Nucleus accumbens (tissue), 56 donors: ENCODE measurements at regions not wholly inside any gene's neighbourhood (a gene's known extent, or its start where the extent isn't known, plus 50 kb on each side); places are given as distances from the start of the nearest gene placed in this dataset.

ENCODE experiments used
- DNase-seq, 56 donors: peaks; one replicate each; lab custom pipeline; 2025; lab: John Stamatoyannopoulos, UW

DNA sequence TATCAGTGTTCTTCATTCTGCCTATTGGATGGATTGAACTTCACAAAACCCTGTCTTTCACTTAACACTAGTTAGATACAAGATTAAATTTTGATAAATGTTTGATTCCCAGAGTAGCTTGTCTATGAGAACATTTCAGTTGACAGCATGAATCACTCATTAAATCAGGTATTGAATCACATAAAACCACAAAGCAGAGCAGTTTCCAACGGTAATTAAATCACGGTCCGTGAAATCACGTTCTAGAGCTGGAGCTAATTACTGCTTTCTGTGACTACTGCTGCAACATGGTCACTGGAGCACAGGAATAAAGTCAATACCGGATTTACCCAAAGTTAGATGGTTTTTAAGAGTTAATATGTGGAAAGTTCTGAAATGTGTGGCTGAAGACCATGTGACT lies 257.8 kb upstream of the PCDH15 start:
- no peak for DNase-seq

DNA sequence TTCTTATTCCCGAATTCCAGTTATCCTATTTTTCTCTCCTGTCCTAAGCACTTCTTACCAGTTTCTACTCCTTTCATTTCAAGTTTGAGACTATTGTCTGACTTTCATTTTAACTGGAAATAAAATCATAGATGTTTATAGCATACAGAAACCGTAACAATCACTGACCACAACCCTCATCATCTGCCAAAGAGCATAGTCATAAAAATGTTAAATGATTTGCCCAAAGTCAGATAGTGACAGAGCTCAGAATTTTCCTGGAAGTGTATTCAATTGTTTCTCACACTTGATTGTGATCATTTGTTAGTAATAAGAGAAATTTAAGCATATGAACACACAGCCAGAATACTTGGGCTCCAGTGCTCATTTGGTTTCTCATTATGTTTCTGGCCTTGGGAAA lies 250.5 kb upstream of the PCDH15 start:
- no peak for DNase-seq

DNA sequence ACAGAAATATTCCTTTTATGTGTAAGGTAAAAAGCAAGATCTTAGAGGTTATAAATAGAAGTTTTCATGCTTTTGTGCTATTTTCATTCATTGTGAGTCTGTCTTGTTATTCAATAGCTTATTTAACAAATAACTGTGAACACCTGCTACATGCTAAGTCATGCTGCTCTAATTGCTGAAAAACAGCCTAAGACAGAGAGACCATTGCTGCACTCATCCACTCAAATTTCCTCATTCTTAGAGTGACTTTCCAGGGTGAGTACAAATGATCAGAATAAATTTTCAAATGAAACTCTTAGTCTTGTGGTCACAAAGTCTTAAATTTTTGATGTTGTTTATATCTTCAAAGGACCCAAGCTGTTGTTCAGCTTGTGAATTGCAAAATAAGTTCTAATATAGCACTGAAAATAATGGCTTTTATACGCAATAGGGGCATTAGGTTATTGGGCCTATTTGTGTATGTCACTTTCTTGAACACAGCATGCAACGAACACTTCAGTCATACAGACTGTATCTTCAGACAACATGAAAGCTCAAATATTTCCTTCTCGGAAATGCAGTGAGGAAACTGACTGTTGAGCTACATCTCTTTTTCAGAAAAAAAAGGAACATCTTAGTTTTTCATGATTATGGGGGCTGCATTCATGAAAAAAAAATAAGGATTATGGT lies 247.9 kb upstream of the PCDH15 start:
- DNase-seq: no peak

DNA sequence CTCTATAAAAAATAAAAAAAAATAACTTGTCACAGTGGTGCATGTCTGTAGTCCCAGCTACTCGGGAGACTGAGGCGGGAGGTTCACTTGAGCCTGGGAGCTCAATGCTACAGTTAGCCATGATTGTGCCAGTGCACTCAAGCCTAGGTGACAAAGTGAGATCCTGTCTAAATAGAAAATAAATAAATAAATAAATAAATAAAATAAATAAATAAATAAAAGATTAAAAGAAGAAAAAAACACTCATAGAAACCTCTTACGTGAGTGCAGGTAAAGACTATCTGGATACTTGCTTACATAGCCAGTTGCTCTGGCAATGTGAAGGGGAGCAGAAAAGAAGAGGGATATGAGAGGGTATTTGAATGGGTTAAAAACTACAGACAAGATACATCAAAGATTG lies 242.5 kb upstream of the PCDH15 start:
- no peak for DNase-seq

DNA sequence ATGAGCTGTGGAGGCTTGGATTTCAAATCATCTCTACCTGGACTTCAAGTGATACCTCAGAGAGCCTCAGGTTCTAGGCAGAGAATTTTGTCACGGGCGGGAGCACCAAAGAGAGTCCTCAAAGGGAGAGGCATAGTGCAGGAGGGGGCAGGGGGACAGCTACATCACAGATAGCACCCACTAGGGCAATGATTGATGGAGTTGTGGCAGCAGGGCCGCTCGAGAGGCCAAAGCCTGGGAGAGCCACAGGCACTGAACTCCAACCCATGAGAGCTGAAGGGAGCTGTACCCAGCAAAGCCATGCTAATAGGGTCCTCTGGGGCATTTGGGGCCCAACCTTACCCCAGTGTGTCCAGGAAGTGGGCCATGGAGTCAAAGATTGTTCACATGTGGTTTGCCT lies 232.0 kb upstream of the PCDH15 start:
- DNase-seq: no peak

DNA sequence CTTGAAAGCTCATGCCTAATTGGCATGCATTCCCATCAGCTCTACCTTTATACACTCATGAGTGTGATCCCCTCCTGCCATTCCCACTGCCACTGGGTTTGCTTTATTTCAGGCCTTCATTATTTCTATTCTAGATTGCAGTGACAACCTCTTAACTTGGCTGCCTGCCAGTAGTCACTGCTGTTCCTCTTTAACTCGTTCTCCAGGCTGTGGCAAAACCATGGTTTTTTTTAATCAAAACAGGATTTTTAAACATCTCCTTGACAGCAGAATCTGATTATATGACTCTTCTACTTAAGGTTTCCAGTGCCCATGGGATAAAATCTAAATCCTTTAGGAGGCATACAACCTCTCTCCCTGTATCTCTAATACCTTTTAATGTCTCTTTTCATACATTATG lies 223.7 kb upstream of the PCDH15 start:
- peak in 11 of 56 donors; percentile 2 to 61 (median 13) for DNase-seq

DNA sequence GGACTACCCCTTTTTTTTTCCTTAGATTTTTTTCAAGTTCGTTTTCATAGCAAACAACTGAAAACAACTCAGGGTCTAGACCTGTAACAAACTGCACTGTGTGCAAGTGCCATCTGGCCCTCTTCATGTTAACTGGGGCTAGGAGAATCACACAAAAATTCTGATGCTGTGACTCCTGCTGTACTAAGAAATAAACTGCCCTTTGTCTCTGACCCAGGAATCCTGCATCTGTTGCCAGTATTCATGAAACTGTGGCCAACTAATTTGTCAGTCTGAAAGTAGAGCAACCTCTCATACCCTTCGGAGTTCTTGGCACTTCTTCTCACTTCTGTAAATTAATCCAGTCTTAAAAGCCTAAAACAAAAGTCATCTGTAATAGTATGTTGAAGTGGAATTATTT lies 218.4 kb upstream of the PCDH15 start:
- peak in 5 of 56 donors; percentile 7 to 20 (median 7) for DNase-seq

DNA sequence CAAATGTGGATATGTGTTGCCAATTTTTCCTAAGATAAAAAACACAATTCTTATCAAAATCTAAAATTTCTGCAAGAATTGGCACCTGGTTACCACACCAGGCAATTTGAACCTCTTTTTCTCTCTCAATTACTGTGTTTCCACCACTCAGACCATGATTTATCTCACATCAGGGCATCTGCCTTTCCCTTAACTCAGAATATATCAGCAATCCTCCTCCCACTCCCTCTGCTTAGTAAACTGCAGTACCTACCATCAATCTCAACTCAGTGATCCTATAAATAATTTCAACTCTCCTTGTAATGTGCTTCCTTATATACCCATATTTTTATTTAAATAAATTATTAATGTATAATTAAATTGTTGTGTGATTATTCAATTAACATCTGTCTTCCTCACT lies 212.3 kb upstream of the PCDH15 start:
- DNase-seq: no peak

DNA sequence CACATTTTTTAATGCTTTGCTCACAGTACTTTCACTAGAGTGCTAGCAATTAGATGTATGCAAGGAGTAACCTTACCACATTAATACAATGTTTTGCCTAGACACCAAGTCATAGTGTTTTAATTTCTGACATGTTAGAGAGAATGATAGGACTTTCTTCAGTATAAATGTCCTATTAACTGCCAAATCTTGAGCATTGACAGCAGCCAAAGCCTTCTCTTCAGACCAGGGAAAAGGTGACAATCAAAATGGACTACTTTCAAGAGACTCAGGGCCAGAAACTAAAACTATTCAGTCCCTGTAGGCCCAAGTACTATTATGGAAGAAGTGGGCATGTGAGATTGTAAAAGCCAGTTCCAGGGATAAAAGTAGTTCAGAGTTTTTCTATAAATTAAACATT lies 201.4 kb upstream of the PCDH15 start:
- DNase-seq: no peak

DNA sequence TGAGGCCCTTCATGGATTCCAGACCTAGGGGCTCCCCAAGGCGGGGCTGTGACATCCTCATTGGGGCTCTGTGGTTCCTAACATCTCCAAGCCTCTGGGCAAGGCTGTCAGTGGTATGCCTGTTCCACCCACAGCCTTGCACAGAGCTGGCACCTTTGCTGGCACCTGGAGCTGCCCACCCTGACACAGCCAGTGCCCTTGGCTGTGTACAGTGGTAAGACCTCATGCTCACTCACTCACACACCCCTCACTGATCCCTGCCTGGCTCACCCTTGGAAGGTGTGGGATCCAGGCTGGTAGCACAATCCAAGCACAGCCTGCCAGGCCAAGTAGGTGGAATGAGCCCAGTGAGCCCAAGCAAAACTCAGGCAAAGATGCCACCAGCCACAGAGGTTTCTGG lies 200.4 kb upstream of the PCDH15 start:
- no peak for DNase-seq

DNA sequence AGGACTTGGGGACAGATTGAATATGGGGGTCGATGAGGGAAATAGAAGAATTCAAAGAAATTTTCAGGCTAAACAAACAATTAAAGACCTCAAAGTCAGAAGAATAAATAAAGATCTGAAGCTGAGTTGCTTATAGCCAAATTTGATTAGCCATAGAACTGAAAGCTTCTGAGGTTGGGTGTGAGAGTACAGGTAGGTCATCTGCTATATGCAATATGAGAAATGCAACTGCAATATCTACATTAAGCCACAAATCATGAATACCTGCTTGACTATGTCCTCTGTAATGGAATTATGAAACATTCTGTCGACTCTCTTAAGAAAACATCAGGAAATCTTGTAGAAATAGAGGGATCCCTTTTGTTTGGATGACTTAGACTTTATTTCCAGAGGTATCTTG lies 192.1 kb upstream of the PCDH15 start:
- no peak for DNase-seq

DNA sequence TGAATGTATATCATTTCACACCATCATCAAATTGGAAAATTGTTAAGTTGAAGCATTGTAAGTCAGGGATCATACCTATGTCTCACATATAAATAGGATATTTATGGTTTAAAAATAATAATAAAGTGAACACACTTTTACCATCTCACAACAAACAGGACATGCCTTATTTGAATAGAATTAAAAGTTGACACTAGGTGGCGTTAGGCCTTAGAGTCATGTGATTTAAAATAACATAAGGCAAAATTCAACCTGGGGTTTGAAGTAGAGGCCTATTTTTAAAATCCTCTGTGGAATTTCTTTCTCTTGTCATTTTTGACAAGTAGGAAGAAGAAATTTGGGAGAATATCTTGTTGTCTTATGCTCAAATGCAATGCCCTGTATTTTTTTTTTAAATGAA lies 184.7 kb upstream of the PCDH15 start:
- DNase-seq: no peak

DNA sequence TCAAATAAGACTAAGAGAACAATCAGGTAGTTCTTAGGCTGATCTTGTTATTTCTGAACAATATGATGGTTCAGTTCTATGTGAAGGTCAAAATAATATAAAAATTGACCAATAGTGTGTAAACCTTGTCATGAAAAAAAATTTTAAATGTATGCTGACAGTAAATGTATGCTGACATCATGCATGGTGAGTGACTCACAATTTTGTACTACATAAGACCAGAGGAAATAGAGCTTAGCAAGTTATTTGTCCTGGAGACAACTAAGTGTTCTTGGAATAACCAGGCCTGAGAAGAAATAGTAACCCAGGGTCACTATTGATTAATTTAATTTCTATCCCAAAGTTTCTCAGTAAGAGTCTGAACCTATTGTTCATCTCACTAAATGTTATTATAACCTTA lies 182.2 kb upstream of the PCDH15 start:
- no peak for DNase-seq

DNA sequence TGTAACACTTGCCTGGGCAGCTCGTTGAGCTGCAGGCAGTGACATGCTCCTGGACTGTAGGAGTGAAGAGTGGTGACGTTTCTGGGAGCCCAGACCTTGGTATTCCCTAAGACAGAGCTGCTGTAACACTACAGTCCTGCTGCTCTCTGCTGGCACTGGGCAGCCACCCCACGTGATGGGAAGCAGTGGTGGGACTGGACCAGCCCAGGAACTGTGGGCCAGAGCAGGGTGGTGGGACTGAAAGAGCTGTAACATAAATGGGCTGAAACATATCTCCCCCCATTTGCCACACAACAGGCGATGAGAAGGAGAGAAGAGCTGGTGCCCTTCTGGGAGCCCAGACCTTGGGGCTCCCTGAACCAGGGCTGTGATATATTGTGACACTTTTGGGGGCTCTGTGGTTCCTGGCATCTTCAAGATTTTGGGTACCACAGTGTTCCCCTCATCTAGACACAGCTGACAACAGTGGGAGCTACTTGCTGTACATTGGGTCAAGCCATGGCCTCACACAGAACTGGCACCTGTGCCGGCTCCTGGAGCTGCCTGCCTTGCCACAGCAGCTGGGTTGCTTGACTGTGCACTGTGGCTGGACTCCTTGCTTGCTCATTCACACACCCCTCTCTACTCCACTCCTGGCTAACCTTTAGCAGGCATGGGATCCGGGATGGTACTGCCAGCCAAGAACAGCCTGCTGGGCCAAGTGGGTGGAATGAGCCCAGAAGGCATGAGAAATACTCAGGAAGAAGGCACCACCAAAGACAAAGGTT lies 161.3 kb upstream of the PCDH15 start:
- no peak for DNase-seq

DNA sequence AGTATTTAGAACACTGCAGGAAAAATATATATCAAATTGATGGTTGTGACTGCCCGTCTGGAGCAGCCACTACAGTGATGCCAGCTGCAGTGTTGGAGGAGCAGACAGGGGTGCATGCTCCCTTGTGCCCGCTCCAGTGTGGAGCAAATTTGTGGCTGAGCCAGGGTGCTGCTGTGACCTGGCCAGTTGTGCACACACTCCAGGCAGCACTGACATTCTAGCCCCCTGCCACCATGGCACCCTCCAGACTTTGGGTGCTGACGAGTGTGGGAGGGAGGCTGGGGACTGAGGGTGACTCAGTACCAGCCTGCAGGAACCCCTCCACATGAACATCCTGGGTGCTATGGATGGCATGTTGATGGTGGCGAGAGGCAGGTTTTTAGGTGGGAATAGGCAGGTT lies 160.0 kb upstream of the PCDH15 start:
- no peak for DNase-seq

DNA sequence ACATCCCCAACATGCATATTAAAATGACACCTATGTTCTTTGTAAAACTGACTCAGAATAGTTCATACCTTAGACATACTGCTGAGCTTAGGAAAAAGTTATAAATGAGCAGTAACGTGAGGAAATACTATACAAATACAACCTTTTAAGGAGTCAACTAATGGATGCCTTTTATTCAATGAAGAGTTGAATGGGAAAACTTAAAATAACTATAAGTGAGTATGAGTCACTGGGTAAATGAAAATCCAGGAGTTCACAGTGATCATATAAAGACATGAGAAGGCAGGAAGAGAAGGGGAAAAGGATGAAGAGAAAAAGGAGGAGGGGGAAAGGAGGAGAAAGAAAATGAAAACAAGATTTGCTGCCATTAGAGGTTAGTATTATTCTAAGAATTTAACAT lies 157.8 kb upstream of the PCDH15 start:
- DNase-seq: no peak

DNA sequence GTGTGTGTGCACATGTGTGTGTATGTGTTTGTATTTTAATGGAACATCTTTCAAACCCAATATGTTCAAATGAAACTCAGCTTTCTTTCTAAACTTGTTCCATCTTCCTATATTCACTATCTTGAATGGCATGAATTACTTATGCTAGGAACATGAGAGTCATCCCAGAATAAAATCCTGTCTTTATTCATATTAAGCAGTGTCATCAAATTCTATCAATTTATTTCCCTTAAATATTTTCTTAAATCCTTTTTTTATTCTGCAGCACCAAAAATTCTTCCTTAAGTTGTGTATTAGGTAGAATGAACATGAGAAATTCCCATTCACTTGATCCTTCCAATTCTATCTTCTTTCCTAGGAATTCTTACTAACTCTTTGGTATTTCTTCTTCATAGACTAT lies 146.6 kb upstream of the PCDH15 start:
- no peak for DNase-seq

DNA sequence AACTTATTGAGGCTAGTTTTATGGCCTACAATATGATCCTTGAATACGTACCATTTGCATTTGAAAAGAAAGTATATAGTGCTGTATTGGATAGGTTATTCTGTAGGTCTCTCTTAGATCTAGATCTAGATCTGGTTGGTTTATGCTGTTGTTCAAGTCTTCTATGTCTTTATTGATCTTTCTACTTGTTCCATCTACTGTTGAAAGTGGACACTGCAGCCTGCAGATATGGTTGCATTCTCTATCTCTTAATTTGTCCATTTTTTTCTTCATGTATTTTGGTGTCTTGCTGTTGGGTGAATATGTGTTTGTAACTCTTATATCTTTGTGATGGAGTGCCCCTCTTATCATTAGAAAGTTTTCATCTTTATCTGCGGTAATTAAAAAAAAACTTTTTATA lies 139.4 kb upstream of the PCDH15 start:
- no peak for DNase-seq

DNA sequence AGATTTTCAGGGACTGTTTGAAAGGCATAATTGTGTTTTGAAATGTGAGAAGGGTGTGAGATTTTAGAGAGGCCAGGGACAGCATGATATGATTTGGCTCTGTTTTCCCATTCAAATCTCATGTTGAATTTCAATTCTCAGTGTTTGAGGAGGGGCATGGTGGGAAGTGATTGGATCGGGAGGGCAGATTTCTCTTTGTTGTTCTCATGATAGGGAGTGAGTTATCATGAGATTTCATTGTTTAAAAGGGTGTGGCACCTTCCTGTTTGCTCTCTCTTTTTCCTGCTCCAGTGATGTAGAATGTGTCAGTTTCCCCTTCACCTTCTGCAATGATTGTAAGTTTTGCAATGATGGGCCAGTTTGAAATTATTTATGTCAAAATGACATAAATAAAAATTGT lies 113.0 kb upstream of the PCDH15 start:
- no peak for DNase-seq

DNA sequence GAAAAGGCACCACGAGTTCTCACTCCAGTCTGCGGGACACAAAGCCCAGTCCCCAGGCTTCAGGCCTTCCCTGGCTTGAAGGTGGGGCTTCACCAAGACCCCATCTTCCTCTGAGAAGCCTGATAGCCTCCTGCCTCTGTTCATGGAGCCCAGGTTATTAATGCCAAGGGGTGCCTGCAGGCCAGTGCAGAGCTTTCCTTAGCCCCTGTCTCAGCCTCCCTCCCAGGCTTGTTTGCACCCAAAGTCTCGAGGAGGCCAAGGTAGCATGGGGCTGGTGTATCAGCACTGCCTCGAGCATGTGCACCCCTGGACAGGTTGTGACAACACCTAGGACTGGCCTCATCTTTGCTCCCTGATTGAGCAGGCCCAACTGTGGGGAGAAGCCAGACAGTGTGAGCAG lies 108.1 kb upstream of the PCDH15 start:
- no peak for DNase-seq

DNA sequence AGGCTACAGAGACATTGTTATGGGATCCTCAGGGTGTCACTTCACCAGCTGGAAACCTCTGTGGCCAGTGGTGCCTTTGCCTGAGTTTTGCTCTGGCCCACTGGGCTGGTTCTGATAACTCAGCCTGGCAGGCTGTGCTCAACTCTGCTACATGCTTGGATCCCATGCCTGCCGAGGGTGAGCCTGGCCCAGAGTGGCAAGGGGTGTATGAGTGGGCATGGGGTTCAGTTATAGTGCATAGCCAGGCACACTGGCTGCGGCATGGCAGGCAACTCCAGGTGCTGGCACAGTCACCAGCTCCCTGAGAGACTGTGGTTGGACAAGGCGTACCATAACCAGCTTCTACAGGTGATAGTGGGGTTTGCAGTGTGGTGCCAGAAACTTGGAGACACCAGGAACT lies 107.0 kb upstream of the PCDH15 start:
- no peak for DNase-seq

DNA sequence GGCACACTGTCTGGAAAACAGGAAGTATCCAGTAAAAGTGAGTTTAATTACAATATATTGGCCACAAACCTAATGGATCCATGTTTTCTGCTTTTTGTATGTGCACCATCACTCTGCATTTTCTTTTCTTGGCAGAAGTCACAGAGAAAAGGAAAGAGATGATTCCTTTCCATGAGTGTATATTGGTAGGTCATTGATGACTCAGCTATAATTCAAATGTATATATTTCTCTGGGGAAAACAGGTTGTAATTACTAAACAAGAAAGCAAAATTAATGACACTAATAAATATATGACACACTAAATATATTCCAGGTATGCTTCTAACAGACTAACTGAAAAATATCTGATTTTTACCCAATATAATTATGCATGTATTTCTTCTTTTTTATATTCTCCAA lies 105.9 kb upstream of the PCDH15 start:
- DNase-seq: no peak
